Liver (tissue), 3 donors: ENCODE measurements at regions not wholly inside any gene's neighbourhood (a gene's known extent, or its start where the extent isn't known, plus 50 kb on each side); places are given as distances from the start of the nearest gene placed in this dataset.

Experiments
- FOXA1 ChIP-seq: IDR thresholded peaks from 2 replicates; pipeline ENCODE4 v1.6.1; 2016; ENCODE audit warnings: antibody characterized with exemption
- SP1 ChIP-seq: IDR thresholded peaks from 2 replicates; pipeline ENCODE4 v1.6.1; 2018; ENCODE audit warnings: antibody characterized with exemption, mild to moderate bottlenecking
- TF ChIP-seq, protein P1 (sequence below): fragments of 150-350 bp; IDR thresholded peaks from 2 replicates; pipeline ENCODE4 v1.5.1; 2017; ENCODE audit warnings: improper control_type of control experiment, low read depth, low read length; ENCODE audit not compliant: missing input control
- TF ChIP-seq, protein P2 (sequence below): IDR thresholded peaks from 2 replicates; pipeline ENCODE4 v1.6.1; 2016; ENCODE audit warnings: antibody characterized with exemption
- donor health status: healthy.
- donor health status: healthy.

DNA sequence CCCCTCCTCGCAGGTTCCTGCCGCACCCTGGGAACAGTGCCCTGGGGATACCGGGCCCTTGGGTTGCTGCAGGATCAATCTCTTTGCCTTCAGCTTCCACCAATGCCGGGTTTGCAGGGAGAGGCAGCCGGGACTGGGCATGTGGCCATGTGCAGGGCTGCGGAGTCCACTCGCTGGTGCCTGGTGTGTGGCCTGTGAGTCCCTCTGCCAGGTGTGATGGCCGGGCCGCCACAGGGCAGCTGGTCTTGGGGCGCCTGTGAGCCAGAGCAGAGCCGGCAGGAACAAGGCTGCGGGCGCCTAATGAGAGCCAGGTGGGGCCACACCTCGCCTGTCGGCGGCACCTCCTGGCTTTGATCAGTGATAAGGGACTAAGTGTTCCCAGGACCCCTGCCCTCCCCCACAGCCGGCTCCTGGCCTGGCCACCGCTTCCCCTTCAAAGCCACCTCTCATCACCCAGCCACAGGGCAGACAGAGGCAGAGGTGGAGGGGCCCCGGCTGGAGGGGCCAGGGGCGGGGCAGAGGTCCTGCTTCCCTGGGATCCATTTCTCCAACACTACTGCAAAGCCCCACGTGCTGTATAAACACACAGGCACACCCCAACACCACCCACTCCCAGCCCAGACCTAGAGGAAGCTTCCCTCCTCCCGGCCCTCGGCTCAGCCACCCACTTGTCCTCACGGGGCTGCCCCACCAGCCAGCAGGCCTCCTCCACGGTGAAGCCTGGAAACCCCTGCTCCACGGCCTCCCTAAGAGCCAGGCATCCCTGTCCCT, 132.7 kb downstream of the CPZ start:
- TF ChIP-seq FOXA1 (no peak), SP1 (no peak)
- TF ChIP-seq, protein P1, sequence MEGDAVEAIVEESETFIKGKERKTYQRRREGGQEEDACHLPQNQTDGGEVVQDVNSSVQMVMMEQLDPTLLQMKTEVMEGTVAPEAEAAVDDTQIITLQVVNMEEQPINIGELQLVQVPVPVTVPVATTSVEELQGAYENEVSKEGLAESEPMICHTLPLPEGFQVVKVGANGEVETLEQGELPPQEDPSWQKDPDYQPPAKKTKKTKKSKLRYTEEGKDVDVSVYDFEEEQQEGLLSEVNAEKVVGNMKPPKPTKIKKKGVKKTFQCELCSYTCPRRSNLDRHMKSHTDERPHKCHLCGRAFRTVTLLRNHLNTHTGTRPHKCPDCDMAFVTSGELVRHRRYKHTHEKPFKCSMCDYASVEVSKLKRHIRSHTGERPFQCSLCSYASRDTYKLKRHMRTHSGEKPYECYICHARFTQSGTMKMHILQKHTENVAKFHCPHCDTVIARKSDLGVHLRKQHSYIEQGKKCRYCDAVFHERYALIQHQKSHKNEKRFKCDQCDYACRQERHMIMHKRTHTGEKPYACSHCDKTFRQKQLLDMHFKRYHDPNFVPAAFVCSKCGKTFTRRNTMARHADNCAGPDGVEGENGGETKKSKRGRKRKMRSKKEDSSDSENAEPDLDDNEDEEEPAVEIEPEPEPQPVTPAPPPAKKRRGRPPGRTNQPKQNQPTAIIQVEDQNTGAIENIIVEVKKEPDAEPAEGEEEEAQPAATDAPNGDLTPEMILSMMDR = no peak
- TF ChIP-seq, protein P2, sequence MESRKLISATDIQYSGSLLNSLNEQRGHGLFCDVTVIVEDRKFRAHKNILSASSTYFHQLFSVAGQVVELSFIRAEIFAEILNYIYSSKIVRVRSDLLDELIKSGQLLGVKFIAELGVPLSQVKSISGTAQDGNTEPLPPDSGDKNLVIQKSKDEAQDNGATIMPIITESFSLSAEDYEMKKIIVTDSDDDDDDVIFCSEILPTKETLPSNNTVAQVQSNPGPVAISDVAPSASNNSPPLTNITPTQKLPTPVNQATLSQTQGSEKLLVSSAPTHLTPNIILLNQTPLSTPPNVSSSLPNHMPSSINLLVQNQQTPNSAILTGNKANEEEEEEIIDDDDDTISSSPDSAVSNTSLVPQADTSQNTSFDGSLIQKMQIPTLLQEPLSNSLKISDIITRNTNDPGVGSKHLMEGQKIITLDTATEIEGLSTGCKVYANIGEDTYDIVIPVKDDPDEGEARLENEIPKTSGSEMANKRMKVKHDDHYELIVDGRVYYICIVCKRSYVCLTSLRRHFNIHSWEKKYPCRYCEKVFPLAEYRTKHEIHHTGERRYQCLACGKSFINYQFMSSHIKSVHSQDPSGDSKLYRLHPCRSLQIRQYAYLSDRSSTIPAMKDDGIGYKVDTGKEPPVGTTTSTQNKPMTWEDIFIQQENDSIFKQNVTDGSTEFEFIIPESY = no peak
